CD8-positive, alpha-beta memory T cell (primary cell): ENCODE measurements at regions not wholly inside any gene's neighbourhood (a gene's known extent, or its start where the extent isn't known, plus 50 kb on each side); places are given as distances from the start of the nearest gene placed in this dataset.
A peak's percentile ranks its signal among the peaks of the same experiment; 100 is the strongest.

ENCODE experiments used
- CTCF ChIA-PET: fragments of 350-600 bp; sonication (Branson Sonifier 250); formaldehyde crosslinking; loops from one replicate; lab custom pipeline; 2021; ENCODE audit warnings: antibody characterized with exemption; lab: Charles Lee
- POLR2A ChIA-PET: fragments of 350-600 bp; sonication (Branson Sonifier 250); formaldehyde crosslinking; loops from one replicate; lab custom pipeline; 2021; ENCODE audit warnings: antibody characterized with exemption; lab: Charles Lee
- DNase-seq, 5 donors: peaks; one replicate each; pipeline versions ENCODE4 v3.0.0 to v3.0.0-alpha.2; 2020 to 2022; ENCODE audit warnings: mixed read lengths in 1 of 5
- H3K27ac ChIP-seq: one replicate; pipeline ENCODE4 v1.7.0; 2013; ENCODE audit warnings: low read depth, mild to moderate bottlenecking, low read length, moderate library complexity
- H3K27me3 ChIP-seq: 2 replicates; pipeline ENCODE4 v1.7.0; 2013; ENCODE audit warnings: low read length, mild to moderate bottlenecking; ENCODE audit not compliant: insufficient read depth, poor library complexity, severe bottlenecking
- H3K36me3 ChIP-seq: 2 replicates; pipeline ENCODE4 v1.7.0; 2013; ENCODE audit warnings: mild to moderate bottlenecking, low read length, moderate library complexity; ENCODE audit not compliant: insufficient read depth
- H3K4me1 ChIP-seq: 2 replicates; pipeline ENCODE4 v1.7.0; 2013; ENCODE audit warnings: mild to moderate bottlenecking, low read length, moderate library complexity; ENCODE audit not compliant: insufficient read depth
- H3K4me3 ChIP-seq: 2 replicates; pipeline ENCODE4 v1.7.0; 2013; ENCODE audit warnings: mild to moderate bottlenecking, low read length
- H3K9me3 ChIP-seq: 2 replicates; pipeline ENCODE4 v1.7.0; 2013; ENCODE audit warnings: mild to moderate bottlenecking, low read length
- H3K27ac Mint-ChIP-seq, 8 donors: one replicate each; pipeline ENCODE4 v1.8.0; 2020 to 2021; ENCODE audit warnings: mixed read lengths in 8 of 8, mild to moderate bottlenecking in 6 of 8, inconsistent platforms in 3 of 8, moderate library complexity in 3 of 8
- H3K27me3 Mint-ChIP-seq, 2 donors: one replicate each; pipeline ENCODE4 v1.8.0; 2020 to 2021; ENCODE audit warnings: mixed read lengths in 2 of 2, mild to moderate bottlenecking in 1 of 2, moderate library complexity in 1 of 2
- H3K36me3 Mint-ChIP-seq, 3 donors: one replicate each; pipeline ENCODE4 v1.8.0; 2020 to 2021; ENCODE audit warnings: mixed read lengths in 3 of 3, inconsistent platforms in 1 of 3, mild to moderate bottlenecking in 1 of 3
- H3K4me1 Mint-ChIP-seq, 3 donors: one replicate each; pipeline ENCODE4 v1.8.0; 2020 to 2021; ENCODE audit warnings: mixed read lengths in 3 of 3, inconsistent platforms in 1 of 3, mild to moderate bottlenecking in 1 of 3
- H3K4me3 Mint-ChIP-seq, 7 donors: one replicate each; pipeline ENCODE4 v1.8.0; 2020 to 2021; ENCODE audit warnings: mixed read lengths in 7 of 7, mild to moderate bottlenecking in 6 of 7, moderate library complexity in 4 of 7, inconsistent platforms in 2 of 7
- H3K9me3 Mint-ChIP-seq, 5 donors: one replicate each; pipeline ENCODE4 v1.8.0; 2020 to 2022; ENCODE audit warnings: mixed read lengths in 5 of 5, mild to moderate bottlenecking in 3 of 5, moderate library complexity in 2 of 5, inconsistent platforms in 1 of 5

GRCh38 chr7:21317966-21318915 lies 109.6 kb upstream of the SP4 start:
- Histone ChIP-seq H3K9me3 (no peaks in the 10 kb centered on the region), H3K4me3 (no peak overlapping the region), H3K4me1 (no peaks in the 10 kb centered on the region), H3K36me3 (no peaks in the 10 kb centered on the region), H3K27me3 (no peaks in the 10 kb centered on the region), H3K27ac (no peak overlapping the region)
- Mint-ChIP-seq H3K4me1 (peaks cover 2 to 4% (median 4%) of the 10 kb centered on the region in 3 donors), H3K9me3 (peaks cover 0 to 3% (median 0%) of the 10 kb centered on the region in 5 donors), H3K4me3 (no peak overlapping the region), H3K27ac (no peak overlapping the region), H3K36me3 (no peaks in the 10 kb centered on the region), H3K27me3 (no peaks in the 10 kb centered on the region)
- DNase-seq = no peak
- ChIA-PET POLR2A (no interaction called here), CTCF (interaction anchor here (1.2 kb wide), 1 partner anchor 8 kb away, joined by 3 read pairs; no protein-coding TSS in a partner anchor)

- no peak overlapping the region for H3K4me3 ChIP-seq
- POLR2A ChIA-PET = no interaction called here
- CTCF ChIA-PET = interaction anchor here (1.2 kb wide), 1 partner anchor 9 kb away, joined by 3 read pairs; no protein-coding TSS in a partner anchor
- no peaks in the 10 kb centered on the region for H3K27me3 Mint-ChIP-seq
- peaks cover 2 to 4% (median 4%) of the 10 kb centered on the region in 3 donors for H3K4me1 Mint-ChIP-seq
- no peaks in the 10 kb centered on the region for H3K36me3 Mint-ChIP-seq
- no peaks in the 10 kb centered on the region for H3K27me3 ChIP-seq
- H3K27ac Mint-ChIP-seq = no peak overlapping the region
- H3K4me1 ChIP-seq = no peaks in the 10 kb centered on the region
- H3K4me3 Mint-ChIP-seq = no peak overlapping the region
- no peaks in the 10 kb centered on the region for H3K36me3 ChIP-seq
- no peaks in the 10 kb centered on the region for H3K9me3 ChIP-seq
- no peak for DNase-seq
- no peak overlapping the region for H3K27ac ChIP-seq
- H3K9me3 Mint-ChIP-seq = peaks cover 0 to 3% (median 0%) of the 10 kb centered on the region in 5 donors
Observed at GRCh38 chr7:21318916-21319270, 109.0 kb upstream of the SP4 start.

- Histone ChIP-seq H3K27me3 (no peaks in the 10 kb centered on the region), H3K4me1 (no peaks in the 10 kb centered on the region), H3K27ac (no peak overlapping the region), H3K4me3 (no peak overlapping the region), H3K36me3 (no peaks in the 10 kb centered on the region), H3K9me3 (no peaks in the 10 kb centered on the region)
- Mint-ChIP-seq H3K27ac (no peak overlapping the region), H3K36me3 (peaks cover 0 to 5% (median 0%) of the 10 kb centered on the region in 3 donors), H3K4me3 (no peak overlapping the region), H3K27me3 (no peaks in the 10 kb centered on the region), H3K4me1 (peaks cover 0 to 2% (median 0%) of the 10 kb centered on the region in 3 donors), H3K9me3 (peaks cover 0 to 5% (median 0%) of the 10 kb centered on the region in 5 donors)
- no peak for DNase-seq
- ChIA-PET CTCF (no interaction called here), POLR2A (no interaction called here)
Observed at GRCh38 chr7:21326241-21326640, 101.6 kb upstream of the SP4 start.

GRCh38 chr7:21326921-21327320 lies 101.0 kb upstream of the SP4 start:
- Mint-ChIP-seq H3K27ac (no peak overlapping the region), H3K4me3 (no peak overlapping the region), H3K9me3 (peaks cover 0 to 3% (median 0%) of the 10 kb centered on the region in 5 donors), H3K4me1 (peaks cover 0 to 2% (median 0%) of the 10 kb centered on the region in 3 donors), H3K36me3 (peaks cover 0 to 5% (median 0%) of the 10 kb centered on the region in 3 donors), H3K27me3 (no peaks in the 10 kb centered on the region)
- Histone ChIP-seq H3K9me3 (no peaks in the 10 kb centered on the region), H3K36me3 (no peaks in the 10 kb centered on the region), H3K4me1 (no peaks in the 10 kb centered on the region), H3K27me3 (no peaks in the 10 kb centered on the region), H3K27ac (no peak overlapping the region), H3K4me3 (no peak overlapping the region)
- DNase-seq = no peak
- CTCF ChIA-PET = no interaction called here
- POLR2A ChIA-PET = no interaction called here

- Mint-ChIP-seq H3K27ac (no peak overlapping the region), H3K4me3 (no peak overlapping the region), H3K27me3 (no peaks in the 10 kb centered on the region), H3K36me3 (peaks cover 0 to 5% (median 0%) of the 10 kb centered on the region in 3 donors), H3K4me1 (peaks cover 0 to 2% (median 0%) of the 10 kb centered on the region in 3 donors), H3K9me3 (peaks cover 0 to 3% (median 0%) of the 10 kb centered on the region in 5 donors)
- Histone ChIP-seq H3K4me1 (no peaks in the 10 kb centered on the region), H3K4me3 (no peak overlapping the region), H3K9me3 (no peaks in the 10 kb centered on the region), H3K27me3 (no peaks in the 10 kb centered on the region), H3K36me3 (no peaks in the 10 kb centered on the region), H3K27ac (no peak overlapping the region)
- POLR2A ChIA-PET = no interaction called here
- CTCF ChIA-PET = no interaction called here
- DNase-seq = no peak
Observed at GRCh38 chr7:21327422-21328409, 100.2 kb upstream of the SP4 start.

- ChIA-PET CTCF (no interaction called here), POLR2A (no interaction called here)
- Mint-ChIP-seq H3K27ac (no peak overlapping the region), H3K36me3 (peaks cover 0 to 5% (median 0%) of the 10 kb centered on the region in 3 donors), H3K4me1 (peaks cover under 1 to 5% (median 2%) of the 10 kb centered on the region in 3 donors), H3K9me3 (peaks cover 0 to 3% (median 0%) of the 10 kb centered on the region in 5 donors), H3K4me3 (no peak overlapping the region), H3K27me3 (no peaks in the 10 kb centered on the region)
- H3K27me3 ChIP-seq = no peaks in the 10 kb centered on the region
- no peak overlapping the region for H3K27ac ChIP-seq
- no peaks in the 10 kb centered on the region for H3K9me3 ChIP-seq
- no peak for DNase-seq
- no peak overlapping the region for H3K4me3 ChIP-seq
- H3K36me3 ChIP-seq = no peaks in the 10 kb centered on the region
- H3K4me1 ChIP-seq = no peaks in the 10 kb centered on the region
Observed at GRCh38 chr7:21330462-21331178, 97.3 kb upstream of the SP4 start.

GRCh38 chr7:21334906-21335305 lies 93.0 kb upstream of the SP4 start:
- no peaks in the 10 kb centered on the region for H3K36me3 ChIP-seq
- peaks cover 8% of the 10 kb centered on the region for H3K4me1 ChIP-seq
- CTCF ChIA-PET = no interaction called here
- H3K27me3 Mint-ChIP-seq = no peaks in the 10 kb centered on the region
- no peaks in the 10 kb centered on the region for H3K36me3 Mint-ChIP-seq
- H3K9me3 ChIP-seq = no peaks in the 10 kb centered on the region
- no peak overlapping the region for H3K27ac ChIP-seq
- H3K4me3 Mint-ChIP-seq = no peak overlapping the region
- DNase-seq = no peak
- POLR2A ChIA-PET = no interaction called here
- peak overlapping the region in 2 of 8 donors; percentile 42 to 70 for H3K27ac Mint-ChIP-seq
- peaks cover 0 to 1% (median 0%) of the 10 kb centered on the region in 5 donors for H3K9me3 Mint-ChIP-seq
- peaks cover 32 to 38% (median 32%) of the 10 kb centered on the region in 3 donors for H3K4me1 Mint-ChIP-seq
- H3K27me3 ChIP-seq = no peaks in the 10 kb centered on the region
- no peak overlapping the region for H3K4me3 ChIP-seq
